GM18909 (cell line): ENCODE measurements at regions not wholly inside any gene's neighbourhood (a gene's known extent, or its start where the extent isn't known, plus 50 kb on each side); places are given as distances from the start of the nearest gene placed in this dataset.
A peak's percentile ranks its signal among the peaks of the same experiment; 100 is the strongest.
"Not testable (repeated sequence)": the region's sequence is repeated elsewhere in the genome, so short reads cannot be mapped to it uniquely, and the experiment has no call there.

Experiments
- ATAC-seq: cut with Tn5 transposase; IDR thresholded peaks from one replicate; pipeline ENCODE4 v1.9.1; 2021; ENCODE audit warnings: mild to moderate bottlenecking; ENCODE audit not compliant: unreplicated experiment, poor library complexity

GRCh38 chr6:135604035-135604860, 106.7 kb upstream of the AHI1 start:
- no peak for ATAC-seq

- no peak for ATAC-seq
Measured at GRCh38 chr6:135605278-135605790, 107.8 kb upstream of the AHI1 start.

GRCh38 chr6:135606392-135606791, 108.9 kb upstream of the AHI1 start:
- no peak for ATAC-seq

GRCh38 chr6:135608031-135608430, 110.5 kb upstream of the AHI1 start:
- no peak for ATAC-seq

DNA sequence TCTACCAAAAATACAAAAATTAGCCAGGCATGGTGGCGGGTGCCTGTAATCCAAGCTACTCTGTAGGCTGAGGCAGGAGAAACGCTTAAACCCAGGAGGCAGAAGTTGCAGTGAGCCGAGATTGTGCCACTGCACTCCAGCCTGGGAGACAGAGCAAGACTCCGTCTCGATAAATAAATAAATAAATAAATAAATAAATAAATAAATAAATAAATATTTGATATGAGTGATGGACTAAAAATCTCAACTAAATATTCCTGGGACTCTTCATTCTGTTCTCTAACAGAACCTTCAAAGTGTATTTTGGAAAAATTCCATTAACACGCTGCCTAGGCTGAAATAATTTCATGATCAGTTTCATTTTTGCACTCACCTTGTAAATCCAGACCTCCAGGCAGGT, 112.7 kb upstream of the AHI1 start:
- ATAC-seq, result not testable (repeated sequence)

- no peak for ATAC-seq
Measured at GRCh38 chr6:135616655-135617054, 119.1 kb upstream of the AHI1 start.

DNA sequence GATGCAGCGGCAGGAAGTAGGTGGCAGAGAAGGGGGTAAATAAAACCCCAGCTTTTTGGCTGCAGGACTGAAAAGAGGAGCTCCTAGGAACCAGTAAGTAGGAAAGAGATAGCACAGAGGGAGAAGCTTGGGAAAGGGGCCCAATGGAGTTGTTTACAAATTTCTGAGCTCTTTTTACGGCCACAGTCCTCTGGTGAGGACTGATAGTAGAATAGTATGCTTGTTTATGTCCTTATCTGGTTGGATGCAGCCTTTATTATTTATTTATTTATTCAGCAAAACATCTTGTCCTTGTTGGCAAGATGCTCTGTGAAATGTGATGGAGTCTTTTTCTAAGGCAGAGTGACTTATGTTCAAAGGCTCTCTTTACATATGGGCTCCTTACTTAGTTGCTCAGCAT, 119.7 kb upstream of the AHI1 start:
- ATAC-seq, result no peak

GRCh38 chr6:135622081-135622480, 124.5 kb upstream of the AHI1 start:
- ATAC-seq, result no peak

DNA sequence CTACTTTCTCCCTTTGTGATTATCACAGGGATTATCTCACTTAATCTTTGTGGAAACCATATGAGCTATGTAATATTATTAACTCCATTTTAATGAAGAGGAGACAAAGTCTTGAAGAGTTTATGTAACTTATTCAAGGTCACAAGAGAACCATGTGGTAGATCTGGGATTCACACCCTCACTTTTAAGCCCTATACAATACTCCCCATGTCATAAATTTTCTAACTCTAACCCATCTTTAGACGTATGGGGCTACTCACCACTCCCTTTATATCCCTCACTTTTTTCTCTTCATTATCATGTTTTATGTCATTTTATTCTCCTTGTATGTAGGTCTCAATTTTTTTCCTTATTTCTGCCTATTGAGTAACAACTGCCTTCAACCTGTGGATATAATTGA, 126.4 kb upstream of the AHI1 start:
- no peak for ATAC-seq

- ATAC-seq, result no peak
Measured at GRCh38 chr6:135624402-135625295, 127.1 kb upstream of the AHI1 start.

DNA sequence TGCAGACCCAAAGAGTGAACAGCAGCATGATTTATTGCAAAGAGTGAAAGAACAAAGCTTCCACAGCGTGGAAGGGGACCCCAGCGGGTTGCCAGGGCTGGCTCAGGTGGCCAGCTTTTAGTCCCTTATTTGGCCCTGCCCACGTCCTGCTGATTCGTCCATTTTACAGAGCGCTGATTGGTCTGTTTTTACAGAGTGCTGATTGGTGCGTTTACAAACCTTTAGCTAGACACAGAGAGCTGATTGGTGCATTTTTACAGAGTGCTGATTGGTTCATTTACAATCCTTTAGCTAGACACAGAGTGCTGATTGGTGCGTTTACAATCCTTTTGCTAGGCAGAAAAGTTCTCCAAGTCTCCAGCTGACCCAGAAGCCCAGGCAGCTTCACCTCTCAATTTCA, 128.5 kb upstream of the AHI1 start:
- not testable (repeated sequence) for ATAC-seq

DNA sequence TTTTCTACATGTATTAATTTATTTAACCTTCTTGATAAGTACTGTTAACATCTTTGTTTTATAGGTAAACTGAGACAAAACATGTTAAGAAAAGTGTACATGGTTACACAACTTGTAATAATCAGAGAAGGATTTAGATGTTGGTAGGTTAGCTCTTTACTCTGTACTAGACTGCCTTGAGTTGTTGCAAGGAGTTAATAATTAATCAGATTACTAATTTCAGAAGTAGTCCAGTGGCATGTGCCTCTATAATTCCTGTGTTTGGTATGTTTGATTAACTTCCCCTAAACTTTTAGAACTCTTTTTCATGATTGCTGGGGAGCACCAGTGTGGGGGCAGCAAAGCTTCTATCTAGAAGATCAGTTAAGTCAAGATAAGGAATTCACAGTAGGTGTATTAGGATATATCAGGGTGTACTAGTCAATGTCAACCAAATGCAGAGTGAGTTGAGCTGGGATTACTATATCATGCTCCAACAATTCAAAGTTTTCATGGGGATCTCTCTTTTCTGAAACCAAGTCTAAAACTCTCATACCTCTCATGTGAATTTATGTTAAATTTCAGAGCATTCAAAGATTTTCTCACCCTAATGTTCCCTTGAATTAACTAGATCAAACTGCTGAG, 129.7 kb upstream of the AHI1 start:
- ATAC-seq, result peak; percentile 93

GRCh38 chr6:135630789-135631376, 133.3 kb upstream of the AHI1 start:
- no peak for ATAC-seq

DNA sequence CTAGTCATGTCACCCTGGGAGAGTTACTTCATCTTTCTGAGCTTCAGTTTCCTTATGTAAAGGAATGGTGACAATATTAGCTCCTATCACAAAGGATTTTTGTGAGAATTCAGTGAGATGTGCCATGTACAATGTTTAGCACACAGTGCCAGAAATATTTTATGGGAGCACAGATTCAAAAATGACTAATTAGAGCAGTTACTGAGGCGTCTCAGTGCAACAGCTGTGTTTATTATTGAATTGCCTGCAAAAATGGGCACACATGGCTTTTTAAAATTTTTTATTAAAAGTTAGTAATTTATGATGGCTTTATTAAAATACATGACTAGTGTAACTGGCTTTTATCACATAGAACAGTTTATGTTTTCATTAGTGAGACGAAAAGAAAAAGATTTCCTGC, 134.3 kb upstream of the AHI1 start:
- ATAC-seq, result no peak

DNA sequence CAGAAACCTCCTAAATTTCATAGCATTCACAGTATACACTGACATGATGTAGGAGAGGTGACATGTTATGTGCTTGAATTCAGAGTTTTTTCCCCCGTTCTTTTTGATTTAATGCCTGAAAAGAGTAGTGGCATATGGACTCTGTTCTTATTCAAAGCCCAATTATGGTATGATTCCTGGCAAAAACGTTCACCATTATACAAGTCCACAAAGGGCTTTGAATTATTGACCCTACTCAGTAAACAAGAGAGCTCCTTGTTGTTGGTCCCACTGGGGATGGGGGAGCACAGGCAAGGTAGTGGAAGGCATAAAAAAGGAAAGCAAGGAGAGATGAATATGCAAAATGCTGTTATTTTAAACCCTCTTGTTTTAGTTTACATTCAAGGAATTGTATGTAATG, 136.0 kb upstream of the AHI1 start:
- ATAC-seq, result no peak

DNA sequence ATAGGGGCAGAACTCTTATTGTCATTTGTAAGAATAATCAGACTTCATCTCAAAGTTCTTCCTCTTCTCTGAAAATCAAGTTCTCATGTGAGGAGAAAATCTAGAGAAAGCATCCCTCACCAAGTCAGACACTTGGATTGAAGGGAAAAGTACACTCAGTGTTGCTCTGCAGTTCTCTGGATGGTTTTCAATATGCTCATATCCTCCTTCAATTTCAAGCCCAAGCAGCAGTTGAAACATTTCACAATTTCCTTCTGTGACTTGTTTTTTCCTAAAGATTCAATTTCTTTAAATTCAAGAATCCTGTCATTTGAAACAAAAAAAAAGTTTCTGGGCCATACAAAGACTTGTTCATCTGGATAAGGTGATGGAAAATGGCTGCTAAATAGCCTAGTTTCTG, 140.2 kb upstream of the AHI1 start:
- ATAC-seq, result no peak

- ATAC-seq, result no peak
Measured at GRCh38 chr6:135638108-135638507, 140.6 kb upstream of the AHI1 start.

DNA sequence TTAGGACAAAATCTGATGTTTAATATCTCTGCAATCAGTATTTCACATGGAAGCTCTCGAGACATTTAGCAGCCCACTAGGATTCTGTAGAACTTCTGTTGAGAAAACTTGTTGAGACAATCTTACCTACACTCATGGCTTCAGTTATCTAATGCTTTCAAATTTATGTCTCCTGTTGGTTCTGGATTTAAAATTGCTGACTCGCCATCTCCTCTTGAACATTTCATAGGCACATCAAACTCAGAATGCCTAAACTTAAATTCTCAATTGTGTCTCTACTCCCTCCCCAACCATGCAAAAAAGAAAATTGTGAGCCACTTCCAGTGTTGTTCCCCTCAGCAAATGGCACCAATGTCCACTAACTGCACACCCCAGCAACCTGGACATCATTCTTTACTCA, 142.5 kb upstream of the AHI1 start:
- no peak for ATAC-seq

DNA sequence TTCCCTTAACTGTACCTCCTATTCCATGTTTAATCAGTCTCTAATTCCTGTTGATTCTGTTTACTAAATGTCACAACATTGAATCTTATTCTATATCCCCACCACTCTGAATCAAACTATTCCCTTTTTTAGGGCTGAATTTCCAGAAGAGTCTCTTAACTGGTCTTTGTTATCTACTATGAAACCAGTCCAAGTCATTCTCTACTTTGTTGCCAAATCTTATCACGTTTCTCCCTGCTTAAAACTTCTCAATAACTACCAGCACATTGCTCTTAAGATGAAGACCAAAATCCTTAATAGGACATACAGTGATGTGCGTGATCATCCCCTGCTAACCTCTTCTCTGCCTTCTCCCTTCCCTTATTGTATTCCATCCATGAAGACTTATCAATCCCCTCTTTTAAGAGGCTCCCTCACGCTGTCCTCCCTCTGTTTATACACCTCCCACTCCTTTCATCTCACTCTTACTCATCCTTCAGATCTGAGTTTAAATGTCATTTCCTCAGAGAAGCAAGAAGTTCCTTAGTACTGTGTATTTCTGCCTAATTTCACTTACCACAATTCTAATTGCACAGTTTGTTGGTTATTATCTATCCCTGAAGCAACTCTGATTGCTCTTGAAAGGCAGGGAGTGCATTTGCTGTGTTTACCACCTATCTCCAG, 143.0 kb upstream of the AHI1 start:
- ATAC-seq, result no peak

- ATAC-seq, result no peak
Measured at GRCh38 chr6:135642912-135643311, 145.4 kb upstream of the AHI1 start.
